C4-2B (cell line): ENCODE measurements at regions not wholly inside any gene's neighbourhood (a gene's known extent, or its start where the extent isn't known, plus 50 kb on each side); places are given as distances from the start of the nearest gene placed in this dataset.

Experiments
- ZFX ChIP-seq: fragments of 450-650 bp; IDR thresholded peaks from 2 replicates; pipeline ENCODE4 v1.6.1; 2017
- TF ChIP-seq, protein P1 (sequence below): fragments of 450-650 bp; conservative IDR thresholded peaks from 2 replicates; pipeline ENCODE4 v1.5.1; 2017; ENCODE audit warnings: mild to moderate bottlenecking

DNA sequence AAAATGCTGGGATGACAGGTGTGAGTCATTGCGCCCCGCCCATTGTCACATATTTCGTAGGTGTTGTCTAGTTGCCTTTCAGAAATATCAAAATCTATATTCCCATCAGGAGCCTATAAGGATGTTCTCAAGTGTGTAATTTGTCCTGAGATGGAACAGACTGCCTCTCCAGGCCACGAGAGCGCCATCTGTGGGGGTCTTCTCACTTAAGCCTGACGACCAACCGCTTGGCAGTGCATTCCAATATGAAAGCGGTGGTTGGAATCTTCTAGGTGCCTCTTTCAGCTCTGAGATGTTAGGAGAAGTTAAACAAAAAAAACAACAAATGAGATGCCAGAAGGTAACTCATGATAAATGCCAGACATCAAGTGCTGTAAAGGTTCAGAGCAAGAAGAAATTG lies 488.5 kb downstream of the QKI start:
- TF ChIP-seq, protein P1, sequence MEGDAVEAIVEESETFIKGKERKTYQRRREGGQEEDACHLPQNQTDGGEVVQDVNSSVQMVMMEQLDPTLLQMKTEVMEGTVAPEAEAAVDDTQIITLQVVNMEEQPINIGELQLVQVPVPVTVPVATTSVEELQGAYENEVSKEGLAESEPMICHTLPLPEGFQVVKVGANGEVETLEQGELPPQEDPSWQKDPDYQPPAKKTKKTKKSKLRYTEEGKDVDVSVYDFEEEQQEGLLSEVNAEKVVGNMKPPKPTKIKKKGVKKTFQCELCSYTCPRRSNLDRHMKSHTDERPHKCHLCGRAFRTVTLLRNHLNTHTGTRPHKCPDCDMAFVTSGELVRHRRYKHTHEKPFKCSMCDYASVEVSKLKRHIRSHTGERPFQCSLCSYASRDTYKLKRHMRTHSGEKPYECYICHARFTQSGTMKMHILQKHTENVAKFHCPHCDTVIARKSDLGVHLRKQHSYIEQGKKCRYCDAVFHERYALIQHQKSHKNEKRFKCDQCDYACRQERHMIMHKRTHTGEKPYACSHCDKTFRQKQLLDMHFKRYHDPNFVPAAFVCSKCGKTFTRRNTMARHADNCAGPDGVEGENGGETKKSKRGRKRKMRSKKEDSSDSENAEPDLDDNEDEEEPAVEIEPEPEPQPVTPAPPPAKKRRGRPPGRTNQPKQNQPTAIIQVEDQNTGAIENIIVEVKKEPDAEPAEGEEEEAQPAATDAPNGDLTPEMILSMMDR: no peak
- no peak for TF ChIP-seq ZFX
